ENCODE measurements at regions not wholly inside any gene's neighbourhood (a gene's known extent, or its start where the extent isn't known, plus 50 kb on each side); places are given as distances from the start of the nearest gene placed in this dataset.

- TF ChIP-seq MGA (IDR thresholded peaks at IDR 0.05) (peak; percentile 55), RBM39 (optimal IDR thresholded peaks at IDR 0.05; ENCODE audit: low read depth, low read length) (no peak), FOSL1 (tag; conservative IDR thresholded peaks at IDR 0.05) (peak; percentile 96), NCOA1 (IDR thresholded peaks at IDR 0.05; ENCODE audit: low read depth) (no peak), NBN (IDR thresholded peaks at IDR 0.05; ENCODE audit: low read depth) (0 out of 2 replicates have a peak, but pooled peaks have one; percentile 46), ZNF77 (CRISPR knock-in tag; IDR thresholded peaks at IDR 0.05) (no peak), MAFK (IDR thresholded peaks at IDR 0.05; ENCODE audit: low read length) (peak; percentile 34; the same call in 1 of the 2 replicates), DDX20 (tag; IDR thresholded peaks at IDR 0.05; ENCODE audit: low read depth) (no peak), ZBTB12 (CRISPR knock-in tag; IDR thresholded peaks at IDR 0.05) (no peak), ETV6 (IDR thresholded peaks at IDR 0.05; ENCODE audit: borderline replicate concordance in 1 of 2, low read depth in 2 of 2, low read length in 1 of 2) (no peak), ETV6 (CRISPR knock-in tag; IDR thresholded peaks at IDR 0.05; ENCODE audit: borderline replicate concordance) (no peak), ADNP (tag; IDR thresholded peaks at IDR 0.05) (no peak), U2AF2 (optimal IDR thresholded peaks at IDR 0.05; ENCODE audit: low read depth, low read length) (no peak), TFE3 (CRISPR knock-in tag; IDR thresholded peaks at IDR 0.05) (no peak)
Observed at GRCh38 chr1:234745844-234746797, 136.1 kb upstream of the IRF2BP2 start (continued).

Data from K562 (cell line).